NCI-H2196 treated with DMSO at 0.1 percent for 48 hours (cell line): ENCODE measurements at regions not wholly inside any gene's neighbourhood (a gene's known extent, or its start where the extent isn't known, plus 50 kb on each side); places are given as distances from the start of the nearest gene placed in this dataset.

ENCODE experiments used
- DNase-seq: peaks from one replicate; lab custom pipeline; 2025; ENCODE audit not compliant: unreplicated experiment; lab: John Stamatoyannopoulos, UW

- no peak for DNase-seq
These were observed 401.6 kb downstream of the NPIPA7 start for GRCh38 chr16:16780588-16780987.

GRCh38 chr16:16782153-16782552 is 403.2 kb downstream of the NPIPA7 start:
- DNase-seq, result no peak

GRCh38 chr16:16788004-16788403 is 409.1 kb downstream of the NPIPA7 start:
- no peak for DNase-seq

- DNase-seq, result no peak
These were observed 411.7 kb downstream of the NPIPA7 start for GRCh38 chr16:16790597-16790996.

- no peak for DNase-seq
These were observed 412.1 kb downstream of the NPIPA7 start for GRCh38 chr16:16791051-16791450.

DNA sequence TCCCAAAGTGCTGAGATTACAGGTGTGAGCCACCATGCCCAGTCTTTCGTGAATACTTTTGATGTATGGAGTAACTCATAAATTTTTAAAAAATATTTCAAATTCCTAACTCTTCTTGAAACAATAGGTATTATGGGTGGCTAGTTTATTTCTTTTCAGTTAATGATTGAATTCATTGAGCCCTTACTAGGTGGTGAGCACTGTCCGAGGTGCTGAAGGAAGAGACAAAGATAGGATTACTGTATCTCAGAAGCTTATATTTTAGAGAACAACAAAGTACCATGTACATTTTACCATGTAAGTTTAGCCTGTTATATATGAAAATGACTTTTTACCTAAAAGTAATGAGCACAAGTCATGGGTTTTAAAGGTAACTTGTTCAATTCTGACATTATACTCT is 418.3 kb downstream of the NPIPA7 start:
- DNase-seq, result no peak

- no peak for DNase-seq
These were observed 419.6 kb downstream of the NPIPA7 start for GRCh38 chr16:16798504-16798903.

DNA sequence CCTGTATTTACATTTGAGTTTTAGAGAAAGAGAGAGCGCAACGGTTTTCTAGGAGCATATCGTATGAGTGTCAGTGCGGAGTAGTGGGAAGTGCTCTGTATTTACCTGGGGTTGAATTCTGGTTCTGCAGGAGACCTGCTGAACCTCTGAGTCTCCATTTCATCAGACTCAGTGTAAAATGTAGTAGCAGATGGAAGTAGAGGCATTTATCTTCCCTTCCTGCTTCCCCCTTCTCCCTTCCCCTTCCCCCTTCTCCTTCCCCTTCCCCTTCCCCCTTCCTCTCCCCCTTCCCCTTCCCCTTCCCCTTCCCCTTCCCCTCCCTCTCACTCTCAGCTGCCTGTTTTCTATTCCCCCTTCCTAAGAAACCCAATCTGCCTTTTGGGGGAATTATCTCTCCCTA is 426.9 kb downstream of the NPIPA7 start:
- DNase-seq, result no peak

- no peak for DNase-seq
These were observed 436.7 kb downstream of the NPIPA7 start for GRCh38 chr16:16815641-16816040.

DNA sequence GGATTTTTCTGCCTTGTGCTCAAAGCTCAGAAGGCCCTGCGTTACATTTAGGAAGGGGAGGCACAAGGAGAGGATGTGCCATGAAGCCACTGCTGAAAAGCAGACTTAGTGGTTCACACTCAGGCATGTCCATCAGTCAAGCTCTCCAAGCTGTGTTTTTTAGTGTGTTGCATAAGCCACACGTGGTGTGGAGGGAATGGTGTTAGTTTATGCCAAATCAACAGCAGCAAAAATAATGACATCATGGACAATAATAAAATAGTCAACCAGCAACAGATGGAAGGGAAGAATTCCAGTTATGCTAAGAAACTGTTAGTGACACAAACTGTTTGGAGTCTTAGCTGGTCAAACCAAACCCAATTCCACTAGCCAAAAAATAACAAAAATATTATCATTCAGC is 438.3 kb downstream of the NPIPA7 start:
- DNase-seq, result no peak

GRCh38 chr16:16821261-16821660 is 442.3 kb downstream of the NPIPA7 start:
- no peak for DNase-seq

GRCh38 chr16:16828913-16829398 is 450.0 kb downstream of the NPIPA7 start:
- no peak for DNase-seq

DNA sequence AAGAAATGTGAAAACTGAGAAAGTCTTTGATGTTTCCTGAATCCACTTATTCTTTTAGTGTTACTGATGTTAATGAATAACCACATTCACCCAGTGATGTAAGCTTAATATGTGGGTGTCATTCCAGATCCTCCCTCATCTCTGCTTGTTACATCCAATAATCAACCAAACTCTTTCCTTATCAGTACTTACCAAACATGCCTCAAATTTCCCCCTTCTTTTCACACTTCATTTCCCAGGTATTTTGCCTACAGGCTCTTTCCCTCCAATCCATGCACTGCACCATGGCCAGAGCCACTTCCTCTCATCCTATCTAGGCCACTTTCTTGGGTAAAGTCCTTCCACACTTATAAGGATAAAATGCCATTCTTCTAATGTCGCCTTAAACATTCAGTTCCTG is 451.5 kb downstream of the NPIPA7 start:
- DNase-seq, result no peak

- no peak for DNase-seq
These were observed 452.0 kb downstream of the NPIPA7 start for GRCh38 chr16:16830973-16831372.

- DNase-seq, result no peak
These were observed 454.2 kb downstream of the NPIPA7 start for GRCh38 chr16:16833165-16833564.

DNA sequence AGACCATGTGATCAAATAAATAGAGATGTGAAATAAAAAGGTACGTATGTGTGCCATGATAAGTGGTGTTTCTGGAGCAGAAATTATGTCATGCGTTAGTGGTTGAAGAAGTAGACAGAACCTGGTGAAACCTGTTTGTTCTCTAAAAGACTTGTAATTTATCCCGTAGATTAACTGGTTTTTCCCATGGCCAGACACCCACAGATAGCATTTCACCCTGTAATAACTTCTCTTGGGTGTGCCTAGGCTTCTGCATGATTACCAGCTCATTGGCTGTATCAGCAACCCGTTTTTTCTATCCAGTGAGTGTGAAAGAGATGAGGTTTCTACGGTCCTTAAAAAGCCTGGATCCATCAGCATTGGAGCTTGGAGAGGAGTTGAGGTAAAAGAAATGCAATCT is 471.3 kb downstream of the NPIPA7 start:
- no peak for DNase-seq

DNA sequence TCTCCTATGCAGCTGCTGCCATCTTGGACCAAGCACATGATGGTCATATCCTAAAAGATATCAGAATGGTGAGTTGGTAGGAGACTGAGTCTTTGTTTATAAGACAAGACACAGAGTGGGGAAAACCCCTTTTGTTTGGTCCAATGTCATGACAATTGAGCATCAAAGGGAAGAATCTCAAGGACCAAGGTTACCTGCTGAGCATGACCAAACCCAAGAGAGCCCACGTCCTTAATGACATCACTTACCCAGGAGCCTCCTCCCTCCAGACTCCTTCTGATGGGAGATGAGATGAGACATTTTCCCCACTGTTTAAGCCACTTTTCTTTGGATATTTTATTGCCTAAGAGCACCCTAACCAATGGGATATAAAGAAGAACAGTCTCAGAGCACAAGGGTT is 478.1 kb downstream of the NPIPA7 start:
- no peak for DNase-seq

DNA sequence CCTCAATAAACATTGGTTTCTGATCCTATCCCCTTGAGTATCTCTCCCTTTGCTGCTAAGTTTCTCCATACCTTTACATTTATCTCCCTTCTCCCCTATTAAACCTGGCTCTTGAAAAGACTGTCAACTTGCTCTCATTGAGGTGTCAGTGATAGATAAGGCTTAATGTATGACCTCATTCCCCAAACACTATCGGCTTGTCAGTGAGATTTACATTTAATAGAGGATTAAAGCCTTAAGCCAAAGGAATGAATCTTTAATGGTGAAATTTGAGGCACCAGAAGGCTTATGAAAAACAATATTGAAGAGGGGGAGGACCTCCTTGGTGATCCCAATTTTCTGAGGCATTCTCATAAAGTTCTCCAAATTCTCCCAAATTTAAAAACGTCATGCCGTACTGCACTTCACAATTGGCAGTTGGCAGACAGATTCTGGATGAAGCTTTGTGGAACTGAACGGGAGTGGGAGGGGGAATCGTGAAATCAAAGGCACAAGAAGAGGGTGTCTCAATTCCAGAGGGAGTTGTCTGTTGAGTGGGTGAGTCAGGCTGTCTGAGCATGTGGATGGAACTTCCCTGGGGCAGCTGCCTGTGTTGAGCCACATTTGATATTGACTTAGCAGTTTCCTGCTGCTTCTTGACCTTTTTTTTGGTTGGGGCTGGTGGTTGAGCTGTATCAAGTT is 478.8 kb downstream of the NPIPA7 start:
- DNase-seq, result peak; percentile 77

GRCh38 chr16:16861546-16861945 is 482.6 kb downstream of the NPIPA7 start:
- DNase-seq, result peak; percentile 26

GRCh38 chr16:16863672-16864071 is 484.7 kb downstream of the NPIPA7 start:
- DNase-seq, result no peak

- no peak for DNase-seq
These were observed 485.6 kb downstream of the NPIPA7 start for GRCh38 chr16:16864536-16864935.

GRCh38 chr16:16865374-16865773 is 486.4 kb downstream of the NPIPA7 start:
- DNase-seq, result no peak

DNA sequence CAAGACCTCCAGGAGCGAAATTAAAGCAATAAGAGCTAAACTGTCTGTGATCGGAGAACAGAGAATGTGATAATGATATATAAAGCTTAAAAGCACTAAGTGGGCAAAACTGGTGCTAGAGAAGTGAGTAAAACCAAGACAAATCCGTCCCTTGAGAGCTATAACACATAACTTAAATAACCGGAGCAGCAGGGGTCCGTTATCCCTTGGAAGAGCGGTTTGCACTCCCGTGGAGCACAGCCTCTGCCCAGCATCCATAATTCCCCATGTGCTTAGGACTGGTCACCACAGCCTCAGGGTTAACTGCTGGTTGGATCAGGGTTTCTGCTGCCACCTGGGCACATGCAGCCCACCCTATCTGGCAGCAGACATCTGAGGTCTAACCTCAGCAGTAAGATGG is 489.0 kb downstream of the NPIPA7 start:
- no peak for DNase-seq
